ENCODE measurements at regions not wholly inside any gene's neighbourhood (a gene's known extent, or its start where the extent isn't known, plus 50 kb on each side); places are given as distances from the start of the nearest gene placed in this dataset.

- no peak for DNase-seq (ENCODE audit: extremely low read depth, low read depth)
- TF ChIP-seq CTCF (IDR thresholded peaks at IDR 0.05; ENCODE audit: low read depth, low read length), result no peak
These were observed 512.6 kb upstream of the ADAMTS9 start for GRCh38 chr3:65200310-65200970.

- TF ChIP-seq CTCF (IDR thresholded peaks at IDR 0.05; ENCODE audit: low read depth, low read length), result no peak
- no peak for DNase-seq (ENCODE audit: extremely low read depth, low read depth)
These were observed 508.9 kb upstream of the ADAMTS9 start for GRCh38 chr3:65196663-65197062.

GRCh38 chr3:65195211-65196006 is 507.6 kb upstream of the ADAMTS9 start:
- TF ChIP-seq CTCF (IDR thresholded peaks at IDR 0.05; ENCODE audit: low read depth, low read length), result no peak
- DNase-seq (ENCODE audit: extremely low read depth, low read depth), result no peak

DNA sequence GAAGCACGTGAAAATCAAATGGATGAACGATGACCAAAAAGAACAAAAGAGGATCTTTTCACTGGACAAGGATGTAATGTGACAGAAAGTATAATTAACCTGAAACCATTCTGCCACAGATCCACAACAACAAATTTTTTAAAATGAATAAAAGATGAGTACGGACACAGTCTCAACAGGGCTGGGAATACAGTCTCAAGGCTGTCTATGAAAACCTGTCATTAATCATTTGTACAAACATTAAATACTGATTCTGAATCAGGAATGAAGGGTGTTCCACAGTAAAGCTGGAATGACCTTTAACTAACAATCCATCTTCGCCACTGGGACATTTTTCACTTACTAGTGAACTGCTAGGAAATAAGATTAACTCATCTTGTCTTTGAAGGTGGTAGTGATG is 506.9 kb upstream of the ADAMTS9 start:
- no peak for TF ChIP-seq CTCF (IDR thresholded peaks at IDR 0.05; ENCODE audit: low read depth, low read length)
- no peak for DNase-seq (ENCODE audit: extremely low read depth, low read depth)

GRCh38 chr3:65194047-65194714 is 506.4 kb upstream of the ADAMTS9 start:
- no peak for DNase-seq (ENCODE audit: extremely low read depth, low read depth)

DNA sequence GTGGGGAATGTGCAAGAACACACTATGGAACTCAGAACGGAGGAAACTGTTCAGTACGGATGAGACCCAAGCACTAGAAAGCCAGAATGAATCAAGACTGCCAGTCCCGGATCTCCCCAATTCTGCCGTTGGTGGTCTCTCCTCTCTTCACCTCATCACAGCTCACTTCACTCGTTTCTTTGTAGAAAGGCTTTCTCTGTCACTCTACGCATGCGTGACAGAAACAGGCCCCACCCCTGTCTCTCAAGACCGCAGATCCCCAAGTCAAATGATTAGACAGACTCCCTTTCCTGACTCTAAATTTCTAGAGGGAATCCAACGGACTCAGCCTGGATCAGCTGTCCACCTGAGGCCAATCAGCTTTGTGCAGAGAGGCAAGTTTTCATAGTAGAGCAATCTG is 505.7 kb upstream of the ADAMTS9 start:
- DNase-seq (ENCODE audit: extremely low read depth, low read depth), result no peak
- TF ChIP-seq CTCF (IDR thresholded peaks at IDR 0.05; ENCODE audit: low read depth, low read length), result no peak

More at GRCh38 chr3:65194047-65194714, 506.4 kb upstream of the ADAMTS9 start:
- TF ChIP-seq CTCF (IDR thresholded peaks at IDR 0.05; ENCODE audit: low read depth, low read length), result no peak

GRCh38 chr3:65190111-65190510 is 502.3 kb upstream of the ADAMTS9 start:
- no peak for TF ChIP-seq CTCF (IDR thresholded peaks at IDR 0.05; ENCODE audit: low read depth, low read length)
- no peak for DNase-seq (ENCODE audit: extremely low read depth, low read depth)

Data from AG09319 (cell line).